GM12878 (cell line): ENCODE measurements at regions not wholly inside any gene's neighbourhood (a gene's known extent, or its start where the extent isn't known, plus 50 kb on each side); places are given as distances from the start of the nearest gene placed in this dataset.

Experiments used
- BMI1 ChIP-seq: fragments of 450-650 bp; IDR thresholded peaks from 2 replicates; pipeline ENCODE4 v1.6.1; 2016; ENCODE audit warnings: mild to moderate bottlenecking, moderate library complexity, borderline replicate concordance
- FOS ChIP-seq: IDR thresholded peaks from 3 replicates; pipeline ENCODE4 v1.6.1; 2011; ENCODE audit warnings: borderline replicate concordance; ENCODE audit not compliant: insufficient read length; ENCODE audit errors: extremely low read depth
- GABPA ChIP-seq: IDR thresholded peaks from 2 replicates; pipeline ENCODE4 v1.6.1; 2014; ENCODE audit warnings: antibody characterized with exemption, low read depth, mild to moderate bottlenecking, inconsistent platforms
- KAT2A ChIP-seq: conservative IDR thresholded peaks from 2 replicates; pipeline ENCODE4 v1.6.1; 2011; ENCODE audit warnings: low read depth, low read length; ENCODE audit not compliant: control insufficient read depth
- RAD21 ChIP-seq: IDR thresholded peaks from 2 replicates; pipeline ENCODE4 v1.6.1; 2011; ENCODE audit warnings: mild to moderate bottlenecking, low read depth, low read length, moderate library complexity; ENCODE audit not compliant: insufficient read depth
- RB1 ChIP-seq: fragments of 450-650 bp; formaldehyde crosslinking; IDR thresholded peaks from 2 replicates; pipeline ENCODE4 v1.6.1; 2017; ENCODE audit warnings: mild to moderate bottlenecking, borderline replicate concordance
- SP1 ChIP-seq: IDR thresholded peaks from one replicate; pipeline ENCODE4 v1.6.1; 2011; ENCODE audit warnings: low read depth, low read length
- SPI1 ChIP-seq: IDR thresholded peaks from 2 replicates; pipeline ENCODE4 v1.6.1; 2011; ENCODE audit warnings: low read depth, mild to moderate bottlenecking, low read length, moderate library complexity, borderline replicate concordance; ENCODE audit not compliant: insufficient read depth
- TAF1 ChIP-seq: IDR thresholded peaks from 2 replicates; pipeline ENCODE4 v1.6.1; 2011; ENCODE audit warnings: mild to moderate bottlenecking, low read depth, low read length, borderline replicate concordance
- TF ChIP-seq, protein P1 (sequence below), 3 experiments: IDR thresholded peaks in 2 of 3; conservative IDR thresholded peaks in 1 of 3; 2 replicates each; pipeline ENCODE4 v1.5.1; 2011; ENCODE audit warnings: low read depth in 3 of 3, low read length in 3 of 3, mild to moderate bottlenecking in 3 of 3, control low read depth in 2 of 3, moderate library complexity in 2 of 3, inconsistent platforms in 1 of 3, mixed read lengths in 1 of 3; ENCODE audit not compliant: control insufficient read depth in 2 of 3, insufficient read depth in 1 of 3; ENCODE audit errors: extremely low read depth in 1 of 3
- TF ChIP-seq, protein P2 (sequence below): fragments of 450-650 bp; formaldehyde crosslinking; IDR thresholded peaks from 2 replicates; pipeline ENCODE4 v1.4.0; 2022; ENCODE audit warnings: mild to moderate bottlenecking, moderate library complexity
- TF ChIP-seq, protein P3 (sequence below): fragments of 450-650 bp; IDR thresholded peaks from 2 replicates; pipeline ENCODE4 v1.6.1; 2017; ENCODE audit warnings: mild to moderate bottlenecking, moderate library complexity
- TF ChIP-seq, protein P4 (sequence below): fragments of 150-350 bp; IDR thresholded peaks from 2 replicates; pipeline ENCODE4 v1.6.1; 2016; ENCODE audit warnings: low read depth, low read length
- TF ChIP-seq, protein P5 (sequence below): IDR thresholded peaks from 2 replicates; pipeline ENCODE4 v1.6.1; 2012; ENCODE audit warnings: low read depth, low read length, improper control_type of control experiment

DNA sequence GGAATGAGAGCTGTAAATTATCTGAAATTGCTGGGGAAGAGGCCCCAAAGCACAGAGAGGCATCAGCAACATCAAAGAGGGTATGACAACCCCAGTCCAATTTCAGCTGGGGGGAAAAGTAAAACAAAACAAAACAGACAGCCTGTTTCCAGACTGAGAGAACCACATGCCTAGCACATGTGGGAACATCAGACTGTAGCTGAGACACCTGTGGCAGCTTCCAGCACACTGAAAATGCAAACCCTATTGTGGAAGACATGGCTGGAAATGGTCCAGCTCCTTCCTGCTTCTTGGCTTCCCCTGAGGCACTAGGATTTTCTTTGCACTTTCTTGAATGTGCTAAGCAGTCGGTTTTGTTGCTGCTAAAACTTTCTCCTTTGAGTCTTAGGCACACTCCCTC is 240.9 kb upstream of the STS start:
- TF ChIP-seq, protein P1, sequence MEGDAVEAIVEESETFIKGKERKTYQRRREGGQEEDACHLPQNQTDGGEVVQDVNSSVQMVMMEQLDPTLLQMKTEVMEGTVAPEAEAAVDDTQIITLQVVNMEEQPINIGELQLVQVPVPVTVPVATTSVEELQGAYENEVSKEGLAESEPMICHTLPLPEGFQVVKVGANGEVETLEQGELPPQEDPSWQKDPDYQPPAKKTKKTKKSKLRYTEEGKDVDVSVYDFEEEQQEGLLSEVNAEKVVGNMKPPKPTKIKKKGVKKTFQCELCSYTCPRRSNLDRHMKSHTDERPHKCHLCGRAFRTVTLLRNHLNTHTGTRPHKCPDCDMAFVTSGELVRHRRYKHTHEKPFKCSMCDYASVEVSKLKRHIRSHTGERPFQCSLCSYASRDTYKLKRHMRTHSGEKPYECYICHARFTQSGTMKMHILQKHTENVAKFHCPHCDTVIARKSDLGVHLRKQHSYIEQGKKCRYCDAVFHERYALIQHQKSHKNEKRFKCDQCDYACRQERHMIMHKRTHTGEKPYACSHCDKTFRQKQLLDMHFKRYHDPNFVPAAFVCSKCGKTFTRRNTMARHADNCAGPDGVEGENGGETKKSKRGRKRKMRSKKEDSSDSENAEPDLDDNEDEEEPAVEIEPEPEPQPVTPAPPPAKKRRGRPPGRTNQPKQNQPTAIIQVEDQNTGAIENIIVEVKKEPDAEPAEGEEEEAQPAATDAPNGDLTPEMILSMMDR (IDR thresholded peaks at IDR 0.05 in 2 of 3, conservative IDR thresholded peaks at IDR 0.05 in 1 of 3; ENCODE audit: control insufficient read depth in 2 of 3, extremely low read depth in 1 of 3, insufficient read depth in 1 of 3, low read depth in 3 of 3, low read length in 3 of 3) = no peak
- TF ChIP-seq, protein P2, sequence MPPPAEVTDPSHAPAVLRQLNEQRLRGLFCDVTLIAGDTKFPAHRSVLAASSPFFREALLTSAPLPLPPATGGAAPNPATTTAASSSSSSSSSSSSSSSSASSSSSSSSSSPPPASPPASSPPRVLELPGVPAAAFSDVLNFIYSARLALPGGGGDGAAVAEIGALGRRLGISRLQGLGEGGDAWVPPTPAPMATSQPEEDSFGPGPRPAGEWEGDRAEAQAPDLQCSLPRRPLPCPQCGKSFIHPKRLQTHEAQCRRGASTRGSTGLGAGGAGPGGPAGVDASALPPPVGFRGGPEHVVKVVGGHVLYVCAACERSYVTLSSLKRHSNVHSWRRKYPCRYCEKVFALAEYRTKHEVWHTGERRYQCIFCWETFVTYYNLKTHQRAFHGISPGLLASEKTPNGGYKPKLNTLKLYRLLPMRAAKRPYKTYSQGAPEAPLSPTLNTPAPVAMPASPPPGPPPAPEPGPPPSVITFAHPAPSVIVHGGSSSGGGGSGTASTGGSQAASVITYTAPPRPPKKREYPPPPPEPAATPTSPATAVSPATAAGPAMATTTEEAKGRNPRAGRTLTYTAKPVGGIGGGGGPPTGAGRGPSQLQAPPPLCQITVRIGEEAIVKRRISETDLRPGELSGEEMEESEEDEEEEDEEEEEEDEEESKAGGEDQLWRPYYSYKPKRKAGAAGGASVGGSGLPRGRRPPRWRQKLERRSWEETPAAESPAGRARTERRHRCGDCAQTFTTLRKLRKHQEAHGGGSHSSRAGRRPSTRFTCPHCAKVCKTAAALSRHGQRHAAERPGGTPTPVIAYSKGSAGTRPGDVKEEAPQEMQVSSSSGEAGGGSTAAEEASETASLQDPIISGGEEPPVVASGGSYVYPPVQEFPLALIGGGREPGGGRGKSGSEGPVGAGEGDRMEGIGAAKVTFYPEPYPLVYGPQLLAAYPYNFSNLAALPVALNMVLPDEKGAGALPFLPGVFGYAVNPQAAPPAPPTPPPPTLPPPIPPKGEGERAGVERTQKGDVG = no peak
- TF ChIP-seq, protein P3, sequence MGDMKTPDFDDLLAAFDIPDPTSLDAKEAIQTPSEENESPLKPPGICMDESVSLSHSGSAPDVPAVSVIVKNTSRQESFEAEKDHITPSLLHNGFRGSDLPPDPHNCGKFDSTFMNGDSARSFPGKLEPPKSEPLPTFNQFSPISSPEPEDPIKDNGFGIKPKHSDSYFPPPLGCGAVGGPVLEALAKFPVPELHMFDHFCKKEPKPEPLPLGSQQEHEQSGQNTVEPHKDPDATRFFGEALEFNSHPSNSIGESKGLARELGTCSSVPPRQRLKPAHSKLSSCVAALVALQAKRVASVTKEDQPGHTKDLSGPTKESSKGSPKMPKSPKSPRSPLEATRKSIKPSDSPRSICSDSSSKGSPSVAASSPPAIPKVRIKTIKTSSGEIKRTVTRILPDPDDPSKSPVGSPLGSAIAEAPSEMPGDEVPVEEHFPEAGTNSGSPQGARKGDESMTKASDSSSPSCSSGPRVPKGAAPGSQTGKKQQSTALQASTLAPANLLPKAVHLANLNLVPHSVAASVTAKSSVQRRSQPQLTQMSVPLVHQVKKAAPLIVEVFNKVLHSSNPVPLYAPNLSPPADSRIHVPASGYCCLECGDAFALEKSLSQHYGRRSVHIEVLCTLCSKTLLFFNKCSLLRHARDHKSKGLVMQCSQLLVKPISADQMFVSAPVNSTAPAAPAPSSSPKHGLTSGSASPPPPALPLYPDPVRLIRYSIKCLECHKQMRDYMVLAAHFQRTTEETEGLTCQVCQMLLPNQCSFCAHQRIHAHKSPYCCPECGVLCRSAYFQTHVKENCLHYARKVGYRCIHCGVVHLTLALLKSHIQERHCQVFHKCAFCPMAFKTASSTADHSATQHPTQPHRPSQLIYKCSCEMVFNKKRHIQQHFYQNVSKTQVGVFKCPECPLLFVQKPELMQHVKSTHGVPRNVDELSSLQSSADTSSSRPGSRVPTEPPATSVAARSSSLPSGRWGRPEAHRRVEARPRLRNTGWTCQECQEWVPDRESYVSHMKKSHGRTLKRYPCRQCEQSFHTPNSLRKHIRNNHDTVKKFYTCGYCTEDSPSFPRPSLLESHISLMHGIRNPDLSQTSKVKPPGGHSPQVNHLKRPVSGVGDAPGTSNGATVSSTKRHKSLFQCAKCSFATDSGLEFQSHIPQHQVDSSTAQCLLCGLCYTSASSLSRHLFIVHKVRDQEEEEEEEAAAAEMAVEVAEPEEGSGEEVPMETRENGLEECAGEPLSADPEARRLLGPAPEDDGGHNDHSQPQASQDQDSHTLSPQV = no peak
- TF ChIP-seq, protein P4, sequence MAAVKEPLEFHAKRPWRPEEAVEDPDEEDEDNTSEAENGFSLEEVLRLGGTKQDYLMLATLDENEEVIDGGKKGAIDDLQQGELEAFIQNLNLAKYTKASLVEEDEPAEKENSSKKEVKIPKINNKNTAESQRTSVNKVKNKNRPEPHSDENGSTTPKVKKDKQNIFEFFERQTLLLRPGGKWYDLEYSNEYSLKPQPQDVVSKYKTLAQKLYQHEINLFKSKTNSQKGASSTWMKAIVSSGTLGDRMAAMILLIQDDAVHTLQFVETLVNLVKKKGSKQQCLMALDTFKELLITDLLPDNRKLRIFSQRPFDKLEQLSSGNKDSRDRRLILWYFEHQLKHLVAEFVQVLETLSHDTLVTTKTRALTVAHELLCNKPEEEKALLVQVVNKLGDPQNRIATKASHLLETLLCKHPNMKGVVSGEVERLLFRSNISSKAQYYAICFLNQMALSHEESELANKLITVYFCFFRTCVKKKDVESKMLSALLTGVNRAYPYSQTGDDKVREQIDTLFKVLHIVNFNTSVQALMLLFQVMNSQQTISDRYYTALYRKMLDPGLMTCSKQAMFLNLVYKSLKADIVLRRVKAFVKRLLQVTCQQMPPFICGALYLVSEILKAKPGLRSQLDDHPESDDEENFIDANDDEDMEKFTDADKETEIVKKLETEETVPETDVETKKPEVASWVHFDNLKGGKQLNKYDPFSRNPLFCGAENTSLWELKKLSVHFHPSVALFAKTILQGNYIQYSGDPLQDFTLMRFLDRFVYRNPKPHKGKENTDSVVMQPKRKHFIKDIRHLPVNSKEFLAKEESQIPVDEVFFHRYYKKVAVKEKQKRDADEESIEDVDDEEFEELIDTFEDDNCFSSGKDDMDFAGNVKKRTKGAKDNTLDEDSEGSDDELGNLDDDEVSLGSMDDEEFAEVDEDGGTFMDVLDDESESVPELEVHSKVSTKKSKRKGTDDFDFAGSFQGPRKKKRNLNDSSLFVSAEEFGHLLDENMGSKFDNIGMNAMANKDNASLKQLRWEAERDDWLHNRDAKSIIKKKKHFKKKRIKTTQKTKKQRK = no peak
- TF ChIP-seq TAF1 = no peak
- no peak for TF ChIP-seq SP1
- TF ChIP-seq GABPA = no peak
- no peak for TF ChIP-seq RAD21
- no peak for TF ChIP-seq FOS
- TF ChIP-seq, protein P5, sequence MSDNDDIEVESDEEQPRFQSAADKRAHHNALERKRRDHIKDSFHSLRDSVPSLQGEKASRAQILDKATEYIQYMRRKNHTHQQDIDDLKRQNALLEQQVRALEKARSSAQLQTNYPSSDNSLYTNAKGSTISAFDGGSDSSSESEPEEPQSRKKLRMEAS = no peak
- no peak for TF ChIP-seq KAT2A
- TF ChIP-seq SPI1 = no peak
- TF ChIP-seq RB1 = no peak
- TF ChIP-seq BMI1 = no peak
